ENCODE measurements at regions not wholly inside any gene's neighbourhood (a gene's known extent, or its start where the extent isn't known, plus 50 kb on each side); places are given as distances from the start of the nearest gene placed in this dataset.
"Not testable (repeated sequence)": the region's sequence is repeated elsewhere in the genome, so short reads cannot be mapped to it uniquely, and the experiment has no call there.

- not testable (repeated sequence) for H3K4me3 ChIP-seq (ENCODE audit: low read length); H3K27me3 ChIP-seq (ENCODE audit: insufficient read depth, low read length); H3K4me1 ChIP-seq (ENCODE audit: insufficient read depth, low read length); H3K9me3 ChIP-seq (ENCODE audit: low read depth, low read length)
Measured at GRCh38 chr1:149285205-149285604, 181.9 kb upstream of the NBPF9 start.

- not testable (repeated sequence) for H3K4me3 ChIP-seq (ENCODE audit: low read length); H3K9me3 ChIP-seq (ENCODE audit: low read depth, low read length); H3K27me3 ChIP-seq (ENCODE audit: insufficient read depth, low read length)
Measured at GRCh38 chr1:149285638-149286037, 182.3 kb upstream of the NBPF9 start.

GRCh38 chr1:149288580-149288979 is 185.2 kb upstream of the NBPF9 start:
- not testable (repeated sequence) for H3K9me3 ChIP-seq (ENCODE audit: low read depth, low read length); H3K4me3 ChIP-seq (ENCODE audit: low read length); H3K27me3 ChIP-seq (ENCODE audit: insufficient read depth, low read length); H3K4me1 ChIP-seq (ENCODE audit: insufficient read depth, low read length)

More at GRCh38 chr1:149285638-149286037, 182.3 kb upstream of the NBPF9 start:
- H3K4me1 ChIP-seq (ENCODE audit: insufficient read depth, low read length): not testable (repeated sequence)

- H3K9me3 ChIP-seq (ENCODE audit: low read depth, low read length); H3K4me3 ChIP-seq (ENCODE audit: low read length); H3K27me3 ChIP-seq (ENCODE audit: insufficient read depth, low read length); H3K4me1 ChIP-seq (ENCODE audit: insufficient read depth, low read length): not testable (repeated sequence)
Measured at GRCh38 chr1:149300478-149301218, 174.2 kb upstream of the NBPF19 start.

DNA sequence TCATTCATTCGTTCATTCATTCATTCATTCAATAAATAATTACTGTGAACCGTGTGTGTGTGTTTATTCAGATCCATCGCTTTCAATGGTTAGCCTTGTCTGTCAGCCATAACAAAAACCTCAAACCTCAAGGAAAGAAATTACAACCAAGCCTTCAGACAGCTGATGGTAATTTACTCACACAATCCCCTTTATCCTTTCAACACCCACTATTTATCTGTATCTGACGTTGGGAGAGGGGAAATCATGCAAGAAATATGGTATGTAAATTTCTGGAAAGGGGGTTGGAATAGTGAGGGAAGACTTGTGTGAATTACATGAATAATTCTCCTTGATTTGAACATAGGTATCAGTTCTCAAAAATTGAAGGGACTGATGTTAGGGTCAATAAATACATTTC is 173.6 kb upstream of the NBPF19 start:
- not testable (repeated sequence) for H3K4me3 ChIP-seq (ENCODE audit: low read length); H3K9me3 ChIP-seq (ENCODE audit: low read depth, low read length); H3K27me3 ChIP-seq (ENCODE audit: insufficient read depth, low read length); H3K4me1 ChIP-seq (ENCODE audit: insufficient read depth, low read length)

GRCh38 chr1:149304796-149305195 is 170.0 kb upstream of the NBPF19 start:
- not testable (repeated sequence) for H3K4me3 ChIP-seq (ENCODE audit: low read length); H3K4me1 ChIP-seq (ENCODE audit: insufficient read depth, low read length); H3K27me3 ChIP-seq (ENCODE audit: insufficient read depth, low read length); H3K9me3 ChIP-seq (ENCODE audit: low read depth, low read length)

DNA sequence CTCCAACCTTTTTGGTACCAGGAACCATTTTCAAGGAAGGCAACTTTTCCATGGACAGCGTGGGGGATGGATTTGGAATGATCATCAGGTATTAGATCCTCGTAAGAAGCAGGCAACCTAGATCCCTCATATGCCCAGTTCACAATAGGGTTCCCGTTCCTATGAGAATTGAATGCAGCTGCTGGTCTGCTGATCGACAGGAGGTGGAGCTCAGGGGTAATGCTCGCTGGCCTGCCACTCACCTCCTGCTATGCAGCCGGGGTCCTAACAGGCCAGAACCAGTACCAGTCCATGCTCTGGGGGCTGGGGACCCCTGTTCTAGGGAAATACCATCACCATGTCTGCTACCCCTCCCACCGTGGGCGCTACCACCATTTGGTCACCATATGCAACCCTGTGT is 167.2 kb upstream of the NBPF19 start:
- not testable (repeated sequence) for H3K4me3 ChIP-seq (ENCODE audit: low read length); H3K9me3 ChIP-seq (ENCODE audit: low read depth, low read length); H3K4me1 ChIP-seq (ENCODE audit: insufficient read depth, low read length); H3K27me3 ChIP-seq (ENCODE audit: insufficient read depth, low read length)

DNA sequence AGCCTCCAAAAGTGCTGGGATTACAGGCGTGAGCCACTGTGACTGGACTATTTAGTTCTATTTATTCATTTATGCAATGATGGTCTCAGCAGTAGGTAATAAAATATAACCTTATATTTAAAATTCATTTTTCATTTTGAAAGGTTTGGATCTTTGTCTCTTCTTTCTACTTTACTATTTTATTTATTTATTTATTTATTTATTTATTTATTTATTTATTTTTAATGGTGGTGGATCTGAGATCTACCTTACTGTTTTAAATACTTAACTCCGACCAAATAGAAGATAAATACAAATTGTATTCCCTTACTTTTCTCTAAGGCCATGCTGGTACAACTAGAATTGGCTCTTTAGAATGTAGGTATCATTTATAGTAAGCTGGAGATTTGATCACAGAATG is 159.9 kb upstream of the NBPF19 start:
- not testable (repeated sequence) for H3K4me3 ChIP-seq (ENCODE audit: low read length); H3K4me1 ChIP-seq (ENCODE audit: insufficient read depth, low read length); H3K9me3 ChIP-seq (ENCODE audit: low read depth, low read length); H3K27me3 ChIP-seq (ENCODE audit: insufficient read depth, low read length)

GRCh38 chr1:149320971-149321731 is 153.7 kb upstream of the NBPF19 start:
- H3K4me1 ChIP-seq (ENCODE audit: insufficient read depth, low read length); H3K4me3 ChIP-seq (ENCODE audit: low read length); H3K9me3 ChIP-seq (ENCODE audit: low read depth, low read length); H3K27me3 ChIP-seq (ENCODE audit: insufficient read depth, low read length): not testable (repeated sequence)

GRCh38 chr1:149321732-149322016 is 153.2 kb upstream of the NBPF19 start:
- H3K4me1 ChIP-seq (ENCODE audit: insufficient read depth, low read length); H3K27me3 ChIP-seq (ENCODE audit: insufficient read depth, low read length); H3K9me3 ChIP-seq (ENCODE audit: low read depth, low read length); H3K4me3 ChIP-seq (ENCODE audit: low read length): not testable (repeated sequence)

DNA sequence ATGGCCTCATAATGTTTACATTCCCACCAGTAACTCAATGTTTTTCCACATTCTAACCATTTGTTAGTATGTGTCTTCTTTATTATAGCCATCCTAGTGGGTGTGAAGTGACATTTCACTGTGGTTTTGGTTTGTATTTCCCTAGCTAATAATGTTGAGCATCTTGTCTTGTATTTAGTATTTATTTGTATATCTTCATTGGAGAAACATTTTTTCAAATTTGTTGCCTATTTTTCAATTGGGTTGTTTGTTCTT is 144.8 kb upstream of the NBPF19 start:
- H3K27me3 ChIP-seq (ENCODE audit: insufficient read depth, low read length); H3K9me3 ChIP-seq (ENCODE audit: low read depth, low read length); H3K4me1 ChIP-seq (ENCODE audit: insufficient read depth, low read length); H3K4me3 ChIP-seq (ENCODE audit: low read length): not testable (repeated sequence)

DNA sequence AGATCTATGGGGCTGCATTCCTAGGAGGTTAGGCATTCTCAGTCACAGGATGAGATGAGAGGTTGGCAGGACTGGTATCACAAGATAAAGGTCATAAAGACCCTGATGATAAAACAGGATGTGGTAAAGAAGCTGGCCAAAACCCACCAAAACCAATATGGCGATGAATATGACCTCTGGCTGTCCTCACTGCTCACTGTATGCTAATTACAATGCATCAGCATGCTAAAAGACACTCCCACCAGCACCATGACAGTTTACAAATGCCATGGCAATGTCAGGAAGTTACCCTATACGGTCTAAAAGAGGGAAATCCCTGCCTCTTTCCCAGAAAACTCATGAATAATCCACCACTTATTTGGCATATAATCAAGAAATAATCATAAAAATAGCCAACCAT is 138.8 kb upstream of the NBPF19 start:
- H3K9me3 ChIP-seq (ENCODE audit: low read depth, low read length); H3K27me3 ChIP-seq (ENCODE audit: insufficient read depth, low read length): not testable (repeated sequence)

GRCh38 chr1:149338221-149338691 is 136.6 kb upstream of the NBPF19 start:
- not testable (repeated sequence) for H3K27me3 ChIP-seq (ENCODE audit: insufficient read depth, low read length); H3K4me3 ChIP-seq (ENCODE audit: low read length); H3K9me3 ChIP-seq (ENCODE audit: low read depth, low read length)

More for the DNA sequence above, 138.8 kb upstream of the NBPF19 start:
- H3K4me1 ChIP-seq (ENCODE audit: insufficient read depth, low read length); H3K4me3 ChIP-seq (ENCODE audit: low read length): not testable (repeated sequence)

GRCh38 chr1:149338698-149339097 is 136.1 kb upstream of the NBPF19 start:
- not testable (repeated sequence) for H3K4me3 ChIP-seq (ENCODE audit: low read length); H3K27me3 ChIP-seq (ENCODE audit: insufficient read depth, low read length); H3K9me3 ChIP-seq (ENCODE audit: low read depth, low read length); H3K4me1 ChIP-seq (ENCODE audit: insufficient read depth, low read length)

More at GRCh38 chr1:149338221-149338691, 136.6 kb upstream of the NBPF19 start:
- not testable (repeated sequence) for H3K4me1 ChIP-seq (ENCODE audit: insufficient read depth, low read length)

DNA sequence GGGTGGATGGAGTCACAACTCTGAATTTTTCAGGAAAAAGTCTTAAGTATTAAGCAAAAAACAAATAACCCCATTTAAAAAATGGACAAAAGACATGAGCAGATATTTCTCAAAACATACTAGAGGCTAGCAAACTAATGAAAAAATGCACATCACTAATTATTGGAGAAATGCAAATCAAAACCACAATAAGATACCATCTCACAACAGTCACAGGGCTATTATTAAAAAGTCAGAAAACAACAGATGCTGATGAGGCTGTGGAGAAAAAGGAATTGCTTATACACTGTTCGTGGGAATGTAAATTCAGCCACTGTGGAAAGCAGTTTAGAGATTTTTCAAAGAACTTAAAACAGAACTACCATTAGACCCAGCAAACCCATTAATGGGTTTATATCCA is 125.4 kb upstream of the NBPF19 start:
- H3K9me3 ChIP-seq (ENCODE audit: low read depth, low read length); H3K4me1 ChIP-seq (ENCODE audit: insufficient read depth, low read length); H3K4me3 ChIP-seq (ENCODE audit: low read length); H3K27me3 ChIP-seq (ENCODE audit: insufficient read depth, low read length): not testable (repeated sequence)

GRCh38 chr1:149352205-149352604 is 122.6 kb upstream of the NBPF19 start:
- H3K4me1 ChIP-seq (ENCODE audit: insufficient read depth, low read length); H3K27me3 ChIP-seq (ENCODE audit: insufficient read depth, low read length); H3K4me3 ChIP-seq (ENCODE audit: low read length); H3K9me3 ChIP-seq (ENCODE audit: low read depth, low read length): not testable (repeated sequence)

Data from mononuclear cell (primary cell).